Neural cell (in vitro differentiated cells): ENCODE measurements at regions not wholly inside any gene's neighbourhood (a gene's known extent, or its start where the extent isn't known, plus 50 kb on each side); places are given as distances from the start of the nearest gene placed in this dataset.

Source experiments
- CTCF ChIP-seq: fragments of 450-650 bp; IDR thresholded peaks from 2 replicates; pipeline ENCODE4 v1.5.1; 2014; ENCODE audit warnings: antibody characterized with exemption, mild to moderate bottlenecking, moderate library complexity; ENCODE audit not compliant: poor library complexity, severe bottlenecking
- EZH2 ChIP-seq: fragments of 200-600, 300-800 bp; shearing (Covaris generic), sonication (generic); IDR thresholded peaks from 2 replicates; pipeline ENCODE4 v1.6.1; 2014; ENCODE audit warnings: antibody characterized with exemption, low read length, borderline replicate concordance, mild to moderate bottlenecking; ENCODE audit not compliant: insufficient read depth, poor library complexity, severe bottlenecking

GRCh38 chr9:7366121-7366520 is 433.5 kb downstream of the DMAC1 start:
- no peak for TF ChIP-seq EZH2
- TF ChIP-seq CTCF, result no peak
